GM12878 (cell line): ENCODE measurements at regions not wholly inside any gene's neighbourhood (a gene's known extent, or its start where the extent isn't known, plus 50 kb on each side); places are given as distances from the start of the nearest gene placed in this dataset.
A peak's percentile ranks its signal among the peaks of the same experiment; 100 is the strongest.

Experiments used
- ATAC-seq: fragments of 200-7000 bp; cut with Tn5 transposase; 3 replicates; pipeline ENCODE4 v1.9.1; 2020; ENCODE audit warnings: mild to moderate bottlenecking, moderate library complexity
- BruUV-seq: library from RNA; stranded (reverse); fragments of 400-500 nt; replicated peaks from 2 replicates; lab custom pipeline; 2021; lab: Mats Ljungman, UMichigan
- CTCF ChIA-PET: fragments of 300-600 bp; sonication (Branson Sonifier 250); formaldehyde crosslinking; extraction: SDS; loops from one replicate; lab custom pipeline; 2021; ENCODE audit warnings: inconsistent platforms; lab: Yijun Ruan, JAX
- POLR2A ChIA-PET: fragments of 350-600 bp; formaldehyde crosslinking; extraction: SDS; loops from one replicate; lab custom pipeline; 2021; ENCODE audit warnings: inconsistent platforms; lab: Charles Lee
- RAD21 ChIA-PET: fragments of 300-600 bp; sonication (Branson Sonifier 250); formaldehyde crosslinking; loops from one replicate; lab custom pipeline; 2023; ENCODE audit warnings: antibody characterized with exemption; ENCODE audit not compliant: unreplicated experiment; lab: Charles Lee
- SMC1A ChIA-PET: fragments of 300-600 bp; sonication (Branson Sonifier 250); formaldehyde crosslinking; loops from one replicate; lab custom pipeline; 2023; ENCODE audit not compliant: unreplicated experiment, uncharacterized antibody; lab: Charles Lee
- DNase-seq: peaks from one replicate; pipeline ENCODE4 v3.0.0-alpha.2; 2011; ENCODE audit warnings: low read depth, low spot score
- FAIRE-seq: peaks from 3 replicates; lab custom pipeline; 2011; peaks lifted over from hg19 to GRCh38; lab: Jason Lieb, UNC
- H2AFZ ChIP-seq: 2 replicates; pipeline ENCODE4 v1.6.0; 2011; ENCODE audit warnings: low read depth, low read length, control low read depth; ENCODE audit not compliant: control insufficient read depth
- H3K27ac ChIP-seq: 2 replicates; pipeline ENCODE4 v1.5.1; 2011; ENCODE audit warnings: control low read depth; ENCODE audit not compliant: control insufficient read depth, insufficient read depth
- H3K27me3 ChIP-seq, 2 experiments: replicated peaks in 1 of 2; 2 replicates each; pipeline versions ENCODE4 v1.6.0 to v1.6.1; 2011; ENCODE audit warnings: low read length in 1 of 2; ENCODE audit not compliant: control insufficient read depth in 2 of 2, insufficient read depth in 2 of 2
- H3K36me3 ChIP-seq, 2 experiments: 2 replicates each; pipeline ENCODE4 v1.5.1; 2011; ENCODE audit warnings: low read length in 1 of 2; ENCODE audit not compliant: control insufficient read depth in 2 of 2, insufficient read depth in 2 of 2
- H3K4me1 ChIP-seq: 2 replicates; pipeline ENCODE4 v1.6.1; 2011; ENCODE audit warnings: mild to moderate bottlenecking, low read length, moderate library complexity, mixed read lengths; ENCODE audit not compliant: control insufficient read depth, insufficient read depth
- H3K4me2 ChIP-seq: 2 replicates; pipeline ENCODE4 v1.6.0; 2011; ENCODE audit warnings: control low read depth; ENCODE audit not compliant: control insufficient read depth, insufficient read depth
- H3K4me3 ChIP-seq: fragments of 200-600 bp; sonication (generic); 2 replicates; pipeline ENCODE4 v1.5.1; 2016
- H3K79me2 ChIP-seq: 2 replicates; pipeline ENCODE4 v1.6.0; 2011; ENCODE audit warnings: low read length; ENCODE audit not compliant: control insufficient read depth, insufficient read depth
- H3K9ac ChIP-seq: 2 replicates; pipeline ENCODE4 v1.8.0; 2011; ENCODE audit warnings: low read length, control low read depth, mixed read lengths; ENCODE audit not compliant: control insufficient read depth, insufficient read depth
- H3K9me3 ChIP-seq: replicated peaks from 3 replicates; pipeline ENCODE4 v1.5.1; 2011; ENCODE audit warnings: mild to moderate bottlenecking, low read length; ENCODE audit not compliant: control insufficient read depth, insufficient read depth
- H4K20me1 ChIP-seq: 2 replicates; pipeline ENCODE4 v1.6.0; 2011; ENCODE audit not compliant: control insufficient read depth, insufficient read depth
- BMI1 ChIP-seq: fragments of 450-650 bp; IDR thresholded peaks from 2 replicates; pipeline ENCODE4 v1.6.1; 2016; ENCODE audit warnings: mild to moderate bottlenecking, moderate library complexity, borderline replicate concordance
- E2F4 ChIP-seq: IDR thresholded peaks from 2 replicates; pipeline ENCODE4 v1.6.1; 2012; ENCODE audit warnings: low read depth, low read length, improper control_type of control experiment
- MEF2A ChIP-seq: IDR thresholded peaks from 2 replicates; pipeline ENCODE4 v1.6.1; 2011; ENCODE audit warnings: low read depth, mild to moderate bottlenecking, low read length, moderate library complexity; ENCODE audit not compliant: insufficient read depth
- NFXL1 ChIP-seq: fragments of 450-650 bp; IDR thresholded peaks from 2 replicates; pipeline ENCODE4 v1.6.1; 2017; ENCODE audit warnings: antibody characterized with exemption, mild to moderate bottlenecking, borderline replicate concordance
- TAF1 ChIP-seq: IDR thresholded peaks from 2 replicates; pipeline ENCODE4 v1.6.1; 2011; ENCODE audit warnings: mild to moderate bottlenecking, low read depth, low read length, borderline replicate concordance
- WGBS: methylation state at CpG from one replicate; pipeline ENCODE4 v1.1.6; 2016; ENCODE audit warnings: low lambda C conversion rate; ENCODE audit not compliant: insufficient replicate concordance, insufficient coverage; ENCODE audit errors: missing lambda C conversion rate; 5-methylcytosine and 5-hydroxymethylcytosine counted together
- in situ Hi-C: fragments of 300-500 bp; cut with MboI; formaldehyde crosslinking; loops from 9 replicates; pipeline ENCODE4 v1.14.3; 2018; ENCODE audit warnings: mixed read lengths
- intact Hi-C: fragments of 100-400 bp; cut with micrococcal nuclease; formaldehyde crosslinking; loops from one replicate; pipeline ENCODE4 v1.14.2; 2022; ENCODE audit not compliant: unreplicated experiment

GRCh38 chr1:25035523-25036116 lies 105.5 kb upstream of the RUNX3 start:
- ChIA-PET CTCF (interaction anchor here (0.9 to 12.3 kb wide), 19 partner anchors 7 to 186 kb away, joined by 3 to 396 read pairs (median 26); partner anchors contain the start of gene RUNX3), RAD21 (interaction anchor here (1.8 to 8.9 kb wide), 9 partner anchors 11 to 113 kb away, joined by 7 to 214 read pairs (median 68); partner anchors contain the start of gene RUNX3), SMC1A (interaction anchor here (0.7 to 10.3 kb wide), 15 partner anchors 12 to 187 kb away, joined by 3 to 292 read pairs (median 9); partner anchors contain the start of gene RUNX3), POLR2A (interaction anchor here (0.5 to 8.2 kb wide), 11 partner anchors 9 to 135 kb away, joined by 3 to 169 read pairs (median 4); partner anchors contain the start of gene RUNX3)
- H3K9me3 ChIP-seq = no peaks in the 10 kb centered on the region; the same call in 1 of the 3 replicates
- 86% methylated on average over 1 of the region's 1 CpG for WGBS
- BruUV-seq = no TSS peak
- no peaks in the 10 kb centered on the region for H4K20me1 ChIP-seq
- H3K4me2 ChIP-seq = no peak overlapping the region; the same call in 1 of the 2 replicates
- in situ Hi-C loops = loop anchor here (5.0 kb wide), 1 partner anchor 188 kb away; no protein-coding TSS in a partner anchor
- no peak overlapping the region for H3K9ac ChIP-seq
- no peaks in the 10 kb centered on the region for H3K27me3 ChIP-seq
- H2AFZ ChIP-seq = no peak overlapping the region
- no peak for TF ChIP-seq TAF1
- TF ChIP-seq NFXL1 = no peak
- TF ChIP-seq BMI1 = 0 out of 2 replicates have a peak, but pooled peaks have one; percentile 14
- TF ChIP-seq E2F4 = no peak
- no peak for TF ChIP-seq MEF2A
- no peaks in the 10 kb centered on the region; a peak in 1 of 4 replicates for H3K36me3 ChIP-seq
- H3K27ac ChIP-seq = peak overlapping the region; percentile 100
- H3K79me2 ChIP-seq = peaks cover 52% of the 10 kb centered on the region
- peak overlapping the region; percentile 73; the same call in 1 of the 2 replicates for H3K4me3 ChIP-seq
- H3K4me1 ChIP-seq = peaks cover 67% of the 10 kb centered on the region
- intact Hi-C loops = loop anchor here (2.0 to 10.0 kb wide), 2 partner anchors 65 to 169 kb away; no protein-coding TSS in a partner anchor
- FAIRE-seq (no peak), ATAC-seq (no peak), DNase-seq (no peak)
